H1 (cell line): ENCODE measurements at regions not wholly inside any gene's neighbourhood (a gene's known extent, or its start where the extent isn't known, plus 50 kb on each side); places are given as distances from the start of the nearest gene placed in this dataset.

Source experiments
- CTCF ChIA-PET: fragments of 300-600 bp; sonication (Branson Sonifier 250); formaldehyde crosslinking; loops from one replicate; lab custom pipeline; 2021; ENCODE audit not compliant: partially characterized antibody; lab: Charles Lee
- POLR2A ChIA-PET: fragments of 300-600 bp; sonication (Branson Sonifier 250); formaldehyde crosslinking; loops from one replicate; lab custom pipeline; 2021; ENCODE audit warnings: inconsistent platforms; ENCODE audit not compliant: partially characterized antibody; lab: Charles Lee
- DNase-seq, 2 experiments: peaks; one replicate each; pipeline versions ENCODE4 v3.0.0 to v3.0.0-alpha.2; 2010 to 2022; ENCODE audit warnings: low spot score in 2 of 2, low read depth in 1 of 2, mixed read lengths in 1 of 2
- FAIRE-seq: peaks from 2 replicates; lab custom pipeline; 2011; peaks lifted over from hg19 to GRCh38; lab: Jason Lieb, UNC
- H2AFZ ChIP-seq: 2 replicates; pipeline ENCODE4 v1.8.1; 2012; ENCODE audit warnings: low read length, inconsistent platforms
- H2AK5ac ChIP-seq: 2 replicates; pipeline ENCODE4 v1.6.1; 2013; ENCODE audit warnings: low read depth, low read length
- H2BK120ac ChIP-seq: replicated peaks from 2 replicates; pipeline ENCODE3; 2013; ENCODE audit warnings: low read depth, low read length, inconsistent platforms
- H2BK12ac ChIP-seq: 2 replicates; pipeline ENCODE4 v1.6.1; 2013; ENCODE audit warnings: low read depth, low read length
- H2BK15ac ChIP-seq: 2 replicates; pipeline ENCODE4 v1.6.1; 2013; ENCODE audit warnings: low read length
- H2BK20ac ChIP-seq: 2 replicates; pipeline ENCODE4 v1.6.1; 2013; ENCODE audit warnings: low read length
- H2BK5ac ChIP-seq: 2 replicates; pipeline ENCODE4 v1.6.1; 2013; ENCODE audit warnings: low read depth, low read length
- H3K14ac ChIP-seq: 2 replicates; pipeline ENCODE4 v1.6.1; 2013; ENCODE audit warnings: inconsistent platforms; ENCODE audit not compliant: insufficient read length
- H3K18ac ChIP-seq: 2 replicates; pipeline ENCODE4 v1.6.1; 2013; ENCODE audit warnings: low read length; ENCODE audit errors: extremely low read depth
- H3K23ac ChIP-seq: 2 replicates; pipeline ENCODE4 v1.6.1; 2013; ENCODE audit warnings: inconsistent platforms; ENCODE audit not compliant: insufficient read length
- H3K23me2 ChIP-seq: 2 replicates; pipeline ENCODE4 v1.6.1; 2013; ENCODE audit warnings: low read depth, low read length
- H3K27ac ChIP-seq: 2 replicates; pipeline ENCODE4 v1.6.1; 2011; ENCODE audit warnings: low read depth, low read length, inconsistent platforms
- H3K27me3 ChIP-seq, 4 experiments: replicated peaks in 1 of 4; 1 replicate in 1 of 4; 2 replicates in 3 of 4; pipeline versions ENCODE4 v1.6.1 to v1.8.1; 2011 to 2013; ENCODE audit warnings: low read length in 3 of 4, mild to moderate bottlenecking in 3 of 4, inconsistent platforms in 2 of 4, mixed read lengths in 2 of 4, moderate library complexity in 1 of 4; ENCODE audit not compliant: control insufficient read depth in 3 of 4, insufficient read depth in 3 of 4; ENCODE audit errors: extremely low read depth in 1 of 4
- H3K36me3 ChIP-seq, 4 experiments: 2 replicates each; pipeline versions ENCODE4 v1.6.1 to v1.8.1; 2011 to 2013; ENCODE audit warnings: mild to moderate bottlenecking in 4 of 4, low read length in 3 of 4, moderate library complexity in 2 of 4, control low read depth in 1 of 4, inconsistent platforms in 1 of 4; ENCODE audit not compliant: insufficient read depth in 4 of 4, control insufficient read depth in 2 of 4
- H3K4ac ChIP-seq: replicated peaks from 2 replicates; pipeline ENCODE3; 2013; ENCODE audit warnings: low read length, low read depth, mixed read lengths, inconsistent platforms; ENCODE audit not compliant: insufficient read length
- H3K4me1 ChIP-seq, 4 experiments: replicated peaks in 1 of 4; 1 replicate in 1 of 4; 2 replicates in 3 of 4; pipeline versions ENCODE4 v1.6.1 to v1.8.1; 2011 to 2013; ENCODE audit warnings: low read length in 3 of 4, inconsistent platforms in 2 of 4, mixed read lengths in 1 of 4; ENCODE audit not compliant: insufficient read depth in 4 of 4, control insufficient read depth in 3 of 4
- H3K4me2 ChIP-seq, 2 experiments: 2 replicates each; pipeline versions ENCODE4 v1.6.1 to v1.8.1; 2011 to 2013; ENCODE audit warnings: low read depth in 2 of 2, low read length in 2 of 2, control low read depth in 1 of 2, inconsistent platforms in 1 of 2, mild to moderate bottlenecking in 1 of 2; ENCODE audit not compliant: insufficient read depth in 1 of 2
- H3K4me3 ChIP-seq, 4 experiments: fragments of 200-600, 300-600 bp in 1 of 4; sonication (generic), shearing (Covaris generic), sonication (Bioruptor Twin) in 1 of 4; 2 replicates each; pipeline versions ENCODE4 v1.5.1 to v1.8.1; 2011 to 2016; ENCODE audit warnings: low read length in 4 of 4, low read depth in 3 of 4, control low read depth in 2 of 4, inconsistent platforms in 2 of 4, mild to moderate bottlenecking in 2 of 4, mixed read lengths in 1 of 4, moderate library complexity in 1 of 4; ENCODE audit not compliant: insufficient read depth in 2 of 4; ENCODE audit errors: extremely low read depth in 1 of 4
- H3K56ac ChIP-seq: replicated peaks from 2 replicates; pipeline ENCODE3; 2013; ENCODE audit warnings: low read depth, mild to moderate bottlenecking, mixed read lengths, low read length, inconsistent platforms; ENCODE audit not compliant: insufficient read length
- H3K79me1 ChIP-seq: 2 replicates; pipeline ENCODE4 v1.6.1; 2013; ENCODE audit warnings: low read depth, low read length, control low read depth
- H3K79me2 ChIP-seq, 2 experiments: 2 replicates each; pipeline versions ENCODE4 v1.6.1 to v1.8.1; 2012 to 2013; ENCODE audit warnings: low read length in 2 of 2, mild to moderate bottlenecking in 2 of 2, inconsistent platforms in 1 of 2; ENCODE audit not compliant: insufficient read depth in 2 of 2, control insufficient read depth in 1 of 2
- H3K9ac ChIP-seq, 4 experiments: replicated peaks in 1 of 4; 1 replicate in 1 of 4; 2 replicates in 3 of 4; pipeline versions ENCODE4 v1.6.1 to v1.8.1; 2011 to 2013; ENCODE audit warnings: low read depth in 3 of 4, low read length in 3 of 4, control low read depth in 2 of 4, mild to moderate bottlenecking in 2 of 4, moderate library complexity in 2 of 4, inconsistent platforms in 1 of 4; ENCODE audit errors: extremely low read depth in 1 of 4
- H3K9me3 ChIP-seq, 2 experiments: 2 replicates each; pipeline versions ENCODE4 v1.6.1 to v1.8.1; 2012 to 2013; ENCODE audit warnings: mild to moderate bottlenecking in 2 of 2, moderate library complexity in 2 of 2, control low read depth in 1 of 2, inconsistent platforms in 1 of 2, low read depth in 1 of 2, low read length in 1 of 2, mixed read lengths in 1 of 2; ENCODE audit not compliant: insufficient read depth in 2 of 2
- H4K20me1 ChIP-seq, 2 experiments: replicated peaks in 1 of 2; 2 replicates each; pipeline versions ENCODE3 to v1.8.1; 2011 to 2013; ENCODE audit warnings: inconsistent platforms in 2 of 2, low read length in 2 of 2, mild to moderate bottlenecking in 1 of 2; ENCODE audit not compliant: insufficient read depth in 2 of 2, control insufficient read depth in 1 of 2
- H4K5ac ChIP-seq: 2 replicates; pipeline ENCODE4 v1.6.1; 2013; ENCODE audit warnings: low read length, low read depth, mixed read lengths, inconsistent platforms; ENCODE audit not compliant: insufficient read length
- H4K8ac ChIP-seq: 2 replicates; pipeline ENCODE4 v1.8.0; 2013; ENCODE audit warnings: mild to moderate bottlenecking, moderate library complexity, low read length, inconsistent platforms; ENCODE audit not compliant: insufficient read depth; ENCODE audit errors: extremely low read depth
- H4K91ac ChIP-seq: replicated peaks from 2 replicates; pipeline ENCODE3; 2013; ENCODE audit warnings: low read length, mixed read lengths, inconsistent platforms; ENCODE audit not compliant: insufficient read length
- ASH2L ChIP-seq: fragments of 200-600, 300-600 bp; sonication (generic); IDR thresholded peaks from one replicate; pipeline ENCODE4 v1.7.1; 2017; ENCODE audit warnings: low read length
- BCL11A ChIP-seq, 2 experiments: IDR thresholded peaks; one replicate each; pipeline ENCODE4 v1.6.1; 2011; ENCODE audit warnings: low read depth in 2 of 2, low read length in 2 of 2, mild to moderate bottlenecking in 2 of 2
- CBX5 ChIP-seq: fragments of 300-800, 300-1000 bp; sonication (generic); IDR thresholded peaks from 2 replicates; pipeline ENCODE4 v1.7.1; 2016; ENCODE audit warnings: antibody characterized with exemption, low read length, low read depth
- CBX8 ChIP-seq: fragments of 300-800, 300-1000 bp; sonication (generic); IDR thresholded peaks from 2 replicates; pipeline ENCODE4 v1.7.1; 2016; ENCODE audit warnings: low read depth, low read length, borderline replicate concordance
- CHD1 ChIP-seq: IDR thresholded peaks from 2 replicates; pipeline ENCODE4 v1.6.1; 2012; ENCODE audit warnings: low read depth, low read length, improper control_type of control experiment
- EGR1 ChIP-seq: IDR thresholded peaks from 2 replicates; pipeline ENCODE4 v1.6.1; 2011; ENCODE audit warnings: low read depth, low read length, borderline replicate concordance
- EP300 ChIP-seq, 2 experiments: IDR thresholded peaks; 1 replicate in 1 of 2; 2 replicates in 1 of 2; pipeline ENCODE4 v1.6.1; 2011 to 2012; ENCODE audit warnings: low read depth in 2 of 2, low read length in 2 of 2, mild to moderate bottlenecking in 2 of 2, borderline replicate concordance in 1 of 2, inconsistent platforms in 1 of 2, moderate library complexity in 1 of 2
- GABPA ChIP-seq: IDR thresholded peaks from 2 replicates; pipeline ENCODE4 v1.6.1; 2011; ENCODE audit warnings: mild to moderate bottlenecking, low read length, moderate library complexity, borderline replicate concordance; ENCODE audit not compliant: insufficient read depth
- HDAC6 ChIP-seq: IDR thresholded peaks from one replicate; pipeline ENCODE4 v1.7.1; 2012; ENCODE audit warnings: low read depth, mild to moderate bottlenecking, inconsistent platforms, low read length, moderate library complexity
- KDM5A ChIP-seq: fragments of 200-600 bp; IDR thresholded peaks from 2 replicates; pipeline ENCODE4 v1.7.1; 2012; ENCODE audit warnings: mild to moderate bottlenecking, low read length, inconsistent platforms, mixed read lengths
- RAD21 ChIP-seq, 2 experiments: IDR thresholded peaks in 1 of 2; conservative IDR thresholded peaks in 1 of 2; 2 replicates each; pipeline ENCODE4 v1.6.1; 2011; ENCODE audit warnings: low read depth in 2 of 2, low read length in 2 of 2, improper control_type of control experiment in 1 of 2, inconsistent platforms in 1 of 2, mild to moderate bottlenecking in 1 of 2, moderate library complexity in 1 of 2
- SAP30 ChIP-seq: fragments of 300-600 bp; sonication (generic); IDR thresholded peaks from 2 replicates; pipeline ENCODE4 v1.7.1; 2012; ENCODE audit warnings: low read length, moderate library complexity, mild to moderate bottlenecking, inconsistent platforms; ENCODE audit not compliant: insufficient read depth, insufficient replicate concordance
- SIRT6 ChIP-seq: IDR thresholded peaks from one replicate; pipeline ENCODE4 v1.7.1; 2012; ENCODE audit warnings: low read length, inconsistent platforms
- SP2 ChIP-seq: IDR thresholded peaks from 2 replicates; pipeline ENCODE4 v1.6.1; 2012; ENCODE audit warnings: mild to moderate bottlenecking, low read length, inconsistent platforms
- SP4 ChIP-seq: IDR thresholded peaks from 2 replicates; pipeline ENCODE4 v1.6.1; 2012; ENCODE audit warnings: low read length, inconsistent platforms
- WGBS, 2 experiments: shearing (Covaris generic) in 1 of 2; methylation state at CpG; one replicate each; pipeline versions ENCODE4 v1.1.6 to v1.1.7; 2013 to 2015; ENCODE audit warnings: low lambda C conversion rate in 2 of 2, mixed read lengths in 2 of 2, inconsistent platforms in 1 of 2, low coverage in 1 of 2, missing lambda C conversion rate in 1 of 2; ENCODE audit not compliant: insufficient replicate concordance in 2 of 2, insufficient coverage in 1 of 2, insufficient read length in 1 of 2; ENCODE audit errors: extremely low coverage in 1 of 2, missing lambda C conversion rate in 1 of 2; 5-methylcytosine and 5-hydroxymethylcytosine counted together

DNA sequence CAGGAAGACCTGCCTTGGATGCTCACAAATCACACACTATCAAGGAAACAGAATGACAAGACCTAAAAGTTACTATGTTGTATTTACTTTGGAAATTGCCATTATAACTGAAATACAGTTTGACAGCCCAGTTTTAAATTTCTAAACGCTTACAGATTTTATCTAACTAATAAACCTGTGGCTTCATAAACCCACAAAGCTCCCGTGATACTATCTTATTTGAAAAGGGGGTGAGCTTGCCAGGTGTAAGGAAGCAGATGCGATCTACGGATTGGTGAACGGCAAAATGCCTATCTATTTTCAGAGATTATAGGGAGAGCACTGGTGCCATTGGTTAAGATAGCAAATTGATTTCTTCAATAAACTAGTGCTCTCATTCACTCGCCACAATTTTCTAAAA, 485.5 kb downstream of the BCAT1 start:
- H3K14ac ChIP-seq, result no peak overlapping the region
- H2BK5ac ChIP-seq, result no peak overlapping the region
- H3K4ac ChIP-seq, result no peak overlapping the region
- no peaks in the 10 kb centered on the region for H3K79me1 ChIP-seq
- H4K20me1 ChIP-seq, result no peaks in the 10 kb centered on the region
- H2BK120ac ChIP-seq, result no peak overlapping the region
- no peaks in the 10 kb centered on the region for H3K27me3 ChIP-seq
- no peak for FAIRE-seq
- H3K36me3 ChIP-seq, result no peaks in the 10 kb centered on the region
- no peak overlapping the region for H2BK20ac ChIP-seq
- H2AK5ac ChIP-seq, result no peak overlapping the region
- H2AFZ ChIP-seq, result no peak overlapping the region
- H2BK12ac ChIP-seq, result no peak overlapping the region
- H3K27ac ChIP-seq, result no peak overlapping the region
- no peak overlapping the region for H4K5ac ChIP-seq
- H3K9ac ChIP-seq, result no peak overlapping the region
- H3K9me3 ChIP-seq, result no peaks in the 10 kb centered on the region
- no peak overlapping the region for H3K4me2 ChIP-seq
- H3K79me2 ChIP-seq, result no peaks in the 10 kb centered on the region
- no peak overlapping the region for H3K18ac ChIP-seq
- H3K4me1 ChIP-seq, result no peaks in the 10 kb centered on the region
- H4K8ac ChIP-seq, result no peak overlapping the region
- no peak overlapping the region for H3K23ac ChIP-seq
- no peak overlapping the region for H3K56ac ChIP-seq
- CTCF ChIA-PET, result interaction anchor here (0.6 to 1.5 kb wide), 7 partner anchors 20 to 1751 kb away, joined by 3 to 5 read pairs (median 4); no protein-coding TSS in a partner anchor
- no peak overlapping the region for H4K91ac ChIP-seq
- H3K4me3 ChIP-seq, result no peak overlapping the region
- no peak for TF ChIP-seq ASH2L
- no peak for TF ChIP-seq SIRT6
- TF ChIP-seq SP2, result no peak
- no peak for TF ChIP-seq CHD1
- TF ChIP-seq KDM5A, result no peak
- TF ChIP-seq RAD21 (IDR thresholded peaks at IDR 0.05 in 1 of 2, conservative IDR thresholded peaks at IDR 0.05 in 1 of 2; ENCODE audit: low read depth in 2 of 2, low read length in 2 of 2), result no peak
- TF ChIP-seq CBX5, result no peak
- no peak for TF ChIP-seq SAP30
- no peak for TF ChIP-seq HDAC6
- no peak for TF ChIP-seq SP4
- no peak for TF ChIP-seq EGR1
- TF ChIP-seq GABPA, result no peak
- no peak for TF ChIP-seq BCL11A (IDR thresholded peaks at IDR 0.05; ENCODE audit: low read depth in 2 of 2, low read length in 2 of 2)
- no peak for TF ChIP-seq CBX8
- no peak for TF ChIP-seq EP300 (IDR thresholded peaks at IDR 0.05; ENCODE audit: borderline replicate concordance in 1 of 2, low read depth in 2 of 2, low read length in 2 of 2)
- 94% methylated on average over 6 of the region's 6 CpGs; no CpG with 5 or more reads in 1 of the 2 experiments for WGBS, 2 experiments
- H3K23me2 ChIP-seq, result no peaks in the 10 kb centered on the region
- DNase-seq, result no peak
- POLR2A ChIA-PET, result interaction anchor here (0.6 to 0.7 kb wide), 2 partner anchors 24 to 178 kb away, joined by 3 to 4 read pairs; no protein-coding TSS in a partner anchor
- no peak overlapping the region for H2BK15ac ChIP-seq
